ENCODE measurements at regions not wholly inside any gene's neighbourhood (a gene's known extent, or its start where the extent isn't known, plus 50 kb on each side); places are given as distances from the start of the nearest gene placed in this dataset.

DNA sequence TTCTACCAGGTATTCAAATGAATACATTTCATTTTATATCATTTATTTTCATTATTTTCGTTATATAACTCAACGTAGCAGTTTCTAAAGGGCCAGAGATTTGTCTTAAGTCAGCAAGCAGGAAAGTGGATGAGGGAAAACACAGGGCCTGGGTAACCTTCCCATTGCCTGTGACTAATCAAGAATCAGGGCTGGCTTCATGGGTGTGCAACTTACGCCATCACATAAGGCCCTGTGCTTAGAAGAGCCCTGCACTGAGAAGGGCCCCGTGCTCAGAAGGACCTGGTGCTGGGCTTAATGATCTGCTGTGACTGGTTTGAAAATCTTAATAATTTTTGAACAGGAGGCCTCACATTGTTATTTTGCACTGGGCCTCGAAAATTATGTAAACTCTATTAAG, 65.4 kb upstream of the FAM9C start (continued):
- TF ChIP-seq RBAK (tag by site-specific recombination; IDR thresholded peaks at IDR 0.05) = no peak
- TF ChIP-seq YY1 (tag by site-specific recombination; IDR thresholded peaks at IDR 0.05) = no peak
- TF ChIP-seq ZNF23 (tag by site-specific recombination; IDR thresholded peaks at IDR 0.05; ENCODE audit: borderline replicate concordance) = no peak
- TF ChIP-seq ZNF266 (tag by site-specific recombination; IDR thresholded peaks at IDR 0.05; ENCODE audit: low read depth) = no peak
- TF ChIP-seq, protein P1, sequence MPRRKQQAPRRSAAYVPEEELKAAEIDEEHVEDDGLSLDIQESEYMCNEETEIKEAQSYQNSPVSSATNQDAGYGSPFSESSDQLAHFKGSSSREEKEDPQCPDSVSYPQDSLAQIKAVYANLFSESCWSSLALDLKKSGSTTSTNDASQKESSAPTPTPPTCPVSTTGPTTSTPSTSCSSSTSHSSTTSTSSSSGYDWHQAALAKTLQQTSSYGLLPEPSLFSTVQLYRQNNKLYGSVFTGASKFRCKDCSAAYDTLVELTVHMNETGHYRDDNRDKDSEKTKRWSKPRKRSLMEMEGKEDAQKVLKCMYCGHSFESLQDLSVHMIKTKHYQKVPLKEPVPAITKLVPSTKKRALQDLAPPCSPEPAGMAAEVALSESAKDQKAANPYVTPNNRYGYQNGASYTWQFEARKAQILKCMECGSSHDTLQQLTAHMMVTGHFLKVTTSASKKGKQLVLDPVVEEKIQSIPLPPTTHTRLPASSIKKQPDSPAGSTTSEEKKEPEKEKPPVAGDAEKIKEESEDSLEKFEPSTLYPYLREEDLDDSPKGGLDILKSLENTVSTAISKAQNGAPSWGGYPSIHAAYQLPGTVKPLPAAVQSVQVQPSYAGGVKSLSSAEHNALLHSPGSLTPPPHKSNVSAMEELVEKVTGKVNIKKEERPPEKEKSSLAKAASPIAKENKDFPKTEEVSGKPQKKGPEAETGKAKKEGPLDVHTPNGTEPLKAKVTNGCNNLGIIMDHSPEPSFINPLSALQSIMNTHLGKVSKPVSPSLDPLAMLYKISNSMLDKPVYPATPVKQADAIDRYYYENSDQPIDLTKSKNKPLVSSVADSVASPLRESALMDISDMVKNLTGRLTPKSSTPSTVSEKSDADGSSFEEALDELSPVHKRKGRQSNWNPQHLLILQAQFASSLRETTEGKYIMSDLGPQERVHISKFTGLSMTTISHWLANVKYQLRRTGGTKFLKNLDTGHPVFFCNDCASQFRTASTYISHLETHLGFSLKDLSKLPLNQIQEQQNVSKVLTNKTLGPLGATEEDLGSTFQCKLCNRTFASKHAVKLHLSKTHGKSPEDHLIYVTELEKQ (tag by site-specific recombination; IDR thresholded peaks at IDR 0.05; ENCODE audit: borderline replicate concordance) = no peak
- no peak for TF ChIP-seq ZNF202 (tag by site-specific recombination; IDR thresholded peaks at IDR 0.05; ENCODE audit: borderline replicate concordance)

DNA sequence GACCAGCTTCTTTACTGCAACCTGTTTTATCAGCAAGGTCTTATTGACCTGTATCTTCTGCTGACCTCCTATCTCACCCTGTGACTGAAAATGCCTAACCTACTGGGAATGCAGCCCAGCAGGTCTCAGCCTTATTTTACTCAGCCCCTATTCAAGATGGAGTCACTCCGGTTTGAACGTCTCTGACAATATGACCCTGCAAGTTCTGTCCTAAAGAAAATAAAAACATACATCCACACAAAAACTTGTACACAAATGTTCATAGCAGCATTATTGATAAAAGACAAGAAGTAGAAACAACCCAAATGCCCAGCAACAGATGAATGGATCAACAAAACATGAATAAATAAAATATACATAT, 59.5 kb upstream of the FAM9C start:
- H3K36me3 ChIP-seq (ENCODE audit: control insufficient read depth in 2 of 2, insufficient read depth in 1 of 2, low read length in 2 of 2) = no peaks in the 10 kb centered on the region
- peaks cover 4% of the 10 kb centered on the region for H3K4me1 ChIP-seq (ENCODE audit: control insufficient read depth, insufficient read depth, low read length)
- TF ChIP-seq ZNF214 (tag by site-specific recombination; IDR thresholded peaks at IDR 0.05; ENCODE audit: borderline replicate concordance) = no peak
- TF ChIP-seq, protein P2, sequence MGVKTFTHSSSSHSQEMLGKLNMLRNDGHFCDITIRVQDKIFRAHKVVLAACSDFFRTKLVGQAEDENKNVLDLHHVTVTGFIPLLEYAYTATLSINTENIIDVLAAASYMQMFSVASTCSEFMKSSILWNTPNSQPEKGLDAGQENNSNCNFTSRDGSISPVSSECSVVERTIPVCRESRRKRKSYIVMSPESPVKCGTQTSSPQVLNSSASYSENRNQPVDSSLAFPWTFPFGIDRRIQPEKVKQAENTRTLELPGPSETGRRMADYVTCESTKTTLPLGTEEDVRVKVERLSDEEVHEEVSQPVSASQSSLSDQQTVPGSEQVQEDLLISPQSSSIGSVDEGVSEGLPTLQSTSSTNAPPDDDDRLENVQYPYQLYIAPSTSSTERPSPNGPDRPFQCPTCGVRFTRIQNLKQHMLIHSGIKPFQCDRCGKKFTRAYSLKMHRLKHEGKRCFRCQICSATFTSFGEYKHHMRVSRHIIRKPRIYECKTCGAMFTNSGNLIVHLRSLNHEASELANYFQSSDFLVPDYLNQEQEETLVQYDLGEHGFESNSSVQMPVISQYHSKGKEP (tag by site-specific recombination; IDR thresholded peaks at IDR 0.05) = no peak
- TF ChIP-seq, protein P3, sequence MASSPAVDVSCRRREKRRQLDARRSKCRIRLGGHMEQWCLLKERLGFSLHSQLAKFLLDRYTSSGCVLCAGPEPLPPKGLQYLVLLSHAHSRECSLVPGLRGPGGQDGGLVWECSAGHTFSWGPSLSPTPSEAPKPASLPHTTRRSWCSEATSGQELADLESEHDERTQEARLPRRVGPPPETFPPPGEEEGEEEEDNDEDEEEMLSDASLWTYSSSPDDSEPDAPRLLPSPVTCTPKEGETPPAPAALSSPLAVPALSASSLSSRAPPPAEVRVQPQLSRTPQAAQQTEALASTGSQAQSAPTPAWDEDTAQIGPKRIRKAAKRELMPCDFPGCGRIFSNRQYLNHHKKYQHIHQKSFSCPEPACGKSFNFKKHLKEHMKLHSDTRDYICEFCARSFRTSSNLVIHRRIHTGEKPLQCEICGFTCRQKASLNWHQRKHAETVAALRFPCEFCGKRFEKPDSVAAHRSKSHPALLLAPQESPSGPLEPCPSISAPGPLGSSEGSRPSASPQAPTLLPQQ (tag by site-specific recombination; IDR thresholded peaks at IDR 0.05) = no peak
- no peak for TF ChIP-seq ZBTB20 (tag by site-specific recombination; IDR thresholded peaks at IDR 0.05)
- TF ChIP-seq ZFP37 (tag by site-specific recombination; IDR thresholded peaks at IDR 0.05) = no peak
- TF ChIP-seq ZNF645 (tag by site-specific recombination; IDR thresholded peaks at IDR 0.05) = no peak
- no peak for TF ChIP-seq ZNF157 (tag by site-specific recombination; IDR thresholded peaks at IDR 0.05)
- no peak for TF ChIP-seq ZNF558 (tag by site-specific recombination; IDR thresholded peaks at IDR 0.05)
- TF ChIP-seq ZNF510 (tag by site-specific recombination; IDR thresholded peaks at IDR 0.05; ENCODE audit: insufficient replicate concordance) = no peak
- TF ChIP-seq ZNF561 (tag by site-specific recombination; IDR thresholded peaks at IDR 0.05; ENCODE audit: borderline replicate concordance) = no peak
- TF ChIP-seq ZNF48 (tag by site-specific recombination; IDR thresholded peaks at IDR 0.05) = no peak
- TF ChIP-seq ZNF223 (tag by site-specific recombination; IDR thresholded peaks at IDR 0.05) = no peak
- TF ChIP-seq MEIS1 (CRISPR knock-in tag; IDR thresholded peaks at IDR 0.05; ENCODE audit: borderline replicate concordance) = no peak
- no peak for TF ChIP-seq ZNF571 (tag by site-specific recombination; IDR thresholded peaks at IDR 0.05)
- no peak for TF ChIP-seq HIC1 (tag by site-specific recombination; IDR thresholded peaks at IDR 0.05)
- TF ChIP-seq, protein P4, sequence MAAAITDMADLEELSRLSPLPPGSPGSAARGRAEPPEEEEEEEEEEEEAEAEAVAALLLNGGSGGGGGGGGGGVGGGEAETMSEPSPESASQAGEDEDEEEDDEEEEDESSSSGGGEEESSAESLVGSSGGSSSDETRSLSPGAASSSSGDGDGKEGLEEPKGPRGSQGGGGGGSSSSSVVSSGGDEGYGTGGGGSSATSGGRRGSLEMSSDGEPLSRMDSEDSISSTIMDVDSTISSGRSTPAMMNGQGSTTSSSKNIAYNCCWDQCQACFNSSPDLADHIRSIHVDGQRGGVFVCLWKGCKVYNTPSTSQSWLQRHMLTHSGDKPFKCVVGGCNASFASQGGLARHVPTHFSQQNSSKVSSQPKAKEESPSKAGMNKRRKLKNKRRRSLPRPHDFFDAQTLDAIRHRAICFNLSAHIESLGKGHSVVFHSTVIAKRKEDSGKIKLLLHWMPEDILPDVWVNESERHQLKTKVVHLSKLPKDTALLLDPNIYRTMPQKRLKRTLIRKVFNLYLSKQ (tag by site-specific recombination; IDR thresholded peaks at IDR 0.05; ENCODE audit: borderline replicate concordance) = no peak
- no peak for TF ChIP-seq ZNF791 (tag by site-specific recombination; IDR thresholded peaks at IDR 0.05)
- TF ChIP-seq ZNF202 (tag by site-specific recombination; IDR thresholded peaks at IDR 0.05; ENCODE audit: borderline replicate concordance) = no peak
- H3K4me3 ChIP-seq (ENCODE audit: low read depth, low read length) = no peak overlapping the region
- CTCF ChIA-PET = interaction anchor here (0.6 to 1.6 kb wide), 3 partner anchors 22 to 617 kb away, joined by 3 to 4 read pairs (median 4); no protein-coding TSS in a partner anchor
- no peaks in the 10 kb centered on the region for H3K9me3 ChIP-seq (ENCODE audit: control insufficient read depth, insufficient read depth, low read depth, low read length)
- POLR2A ChIA-PET = no interaction called here
- H3K27ac ChIP-seq (ENCODE audit: extremely low read depth, low read depth, low read length) = no peak overlapping the region
